ENCODE measurements at regions not wholly inside any gene's neighbourhood (a gene's known extent, or its start where the extent isn't known, plus 50 kb on each side); places are given as distances from the start of the nearest gene placed in this dataset.

GRCh38 chr14:25699981-25700380 is 650.0 kb upstream of the STXBP6 start:
- H3K27me3 ChIP-seq (ENCODE audit: insufficient read depth) = no peaks in the 10 kb centered on the region
- no peaks in the 10 kb centered on the region for H4K20me1 ChIP-seq (ENCODE audit: insufficient read depth)
- ChIA-PET POLR2A (no interaction called here), CTCF (no interaction called here)
- no peak overlapping the region for H3K27ac ChIP-seq (ENCODE audit: low read depth in 2 of 2, low read length in 1 of 2)
- no peaks in the 10 kb centered on the region for H3K9me3 ChIP-seq
- H3K79me2 ChIP-seq (ENCODE audit: insufficient read depth) = no peaks in the 10 kb centered on the region
- TF ChIP-seq RAD21 (IDR thresholded peaks at IDR 0.05; ENCODE audit: low read length) = no peak
- no peak for TF ChIP-seq RXRA (IDR thresholded peaks at IDR 0.05; ENCODE audit: borderline replicate concordance, low read depth)
- TF ChIP-seq EZH2phosphoT487 (IDR thresholded peaks at IDR 0.05; ENCODE audit: borderline replicate concordance, low read depth) = no peak
- TF ChIP-seq JUND (IDR thresholded peaks at IDR 0.05) = no peak
- TF ChIP-seq SMC3 (IDR thresholded peaks at IDR 0.05; ENCODE audit: low read depth, low read length) = no peak
- TF ChIP-seq ZBTB33 (IDR thresholded peaks at IDR 0.05; ENCODE audit: borderline replicate concordance, low read depth) = no peak
- no peak for TF ChIP-seq RCOR1 (IDR thresholded peaks at IDR 0.05; ENCODE audit: low read length)
- no peak for TF ChIP-seq FOSL2 (IDR thresholded peaks at IDR 0.05; ENCODE audit: borderline replicate concordance, low read depth)
- no peak for TF ChIP-seq RFX5 (IDR thresholded peaks at IDR 0.05; ENCODE audit: low read length)
- no peak for TF ChIP-seq SIN3A (IDR thresholded peaks at IDR 0.05; ENCODE audit: borderline replicate concordance, low read depth, low read length)
- no peak for TF ChIP-seq NFIC (IDR thresholded peaks at IDR 0.05; ENCODE audit: borderline replicate concordance)
- no peak for TF ChIP-seq EP300 (IDR thresholded peaks at IDR 0.05; ENCODE audit: borderline replicate concordance in 1 of 2, low read depth in 1 of 2, low read length in 1 of 2)
- no peak for TF ChIP-seq GATA2 (CRISPR knock-in tag; IDR thresholded peaks at IDR 0.05)
- TF ChIP-seq USF1 (IDR thresholded peaks at IDR 0.05; ENCODE audit: borderline replicate concordance, low read depth) = no peak
- TF ChIP-seq CTCF (IDR thresholded peaks at IDR 0.05) = no peak
- no peak for TF ChIP-seq GABPA (IDR thresholded peaks at IDR 0.05; ENCODE audit: low read depth)
- no peak for TF ChIP-seq POLR2AphosphoS5 (IDR thresholded peaks at IDR 0.05; ENCODE audit: low read depth, low read length)
- TF ChIP-seq FOXJ3 (CRISPR knock-in tag; IDR thresholded peaks at IDR 0.05) = no peak
- H3K4me3 ChIP-seq (ENCODE audit: low read depth in 2 of 2, low read length in 1 of 2) = no peak overlapping the region
- H2AFZ ChIP-seq (ENCODE audit: low read depth) = no peak overlapping the region
- no peaks in the 10 kb centered on the region for H3F3A ChIP-seq (replicated peaks; ENCODE audit: insufficient read depth)
- no peaks in the 10 kb centered on the region for H3K4me1 ChIP-seq (ENCODE audit: control insufficient read depth in 1 of 2, insufficient read depth in 2 of 2, low read depth in 1 of 2, low read length in 1 of 2)
- H3K9ac ChIP-seq = no peak overlapping the region
- no peaks in the 10 kb centered on the region for H3K36me3 ChIP-seq (replicated peaks in 1 of 2; ENCODE audit: control insufficient read depth in 1 of 2, insufficient read depth in 2 of 2, low read length in 1 of 2)
- no peak for DNase-seq
- 1% methylated on average over 4 of the region's 4 CpGs for WGBS (ENCODE audit: low lambda C conversion rate)
- H3K4me2 ChIP-seq = no peak overlapping the region
- no peaks in the 10 kb centered on the region for H3K9me2 ChIP-seq

All from SK-N-SH (cell line).